SK-N-DZ (cell line): ENCODE measurements at regions not wholly inside any gene's neighbourhood (a gene's known extent, or its start where the extent isn't known, plus 50 kb on each side); places are given as distances from the start of the nearest gene placed in this dataset.
"Not testable (repeated sequence)": the region's sequence is repeated elsewhere in the genome, so short reads cannot be mapped to it uniquely, and the experiment has no call there.

Experiments used
- DNase-seq: peaks from one replicate; pipeline ENCODE4 v3.0.0-alpha.2; 2015; ENCODE audit warnings: low spot score

DNA sequence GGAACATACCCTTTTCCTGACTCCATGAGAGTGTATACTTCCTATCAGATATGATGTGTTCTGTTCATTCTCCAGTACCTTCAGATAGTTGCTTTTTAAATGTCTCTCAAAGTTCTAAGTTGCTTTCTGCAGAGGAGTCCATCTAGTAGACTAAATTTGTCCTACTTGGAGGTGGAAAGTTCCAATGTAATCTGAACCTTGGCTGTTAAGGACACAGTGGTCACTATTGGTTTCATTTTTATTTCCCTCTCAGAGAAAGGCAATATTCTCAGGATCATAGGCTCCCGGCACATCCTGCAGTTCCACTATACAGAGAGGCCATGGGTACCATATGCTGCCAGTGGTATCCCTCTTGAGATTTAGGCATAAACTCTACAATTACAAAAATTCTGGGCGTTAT lies 634.6 kb downstream of the LRRC70 start:
- DNase-seq, result no peak

DNA sequence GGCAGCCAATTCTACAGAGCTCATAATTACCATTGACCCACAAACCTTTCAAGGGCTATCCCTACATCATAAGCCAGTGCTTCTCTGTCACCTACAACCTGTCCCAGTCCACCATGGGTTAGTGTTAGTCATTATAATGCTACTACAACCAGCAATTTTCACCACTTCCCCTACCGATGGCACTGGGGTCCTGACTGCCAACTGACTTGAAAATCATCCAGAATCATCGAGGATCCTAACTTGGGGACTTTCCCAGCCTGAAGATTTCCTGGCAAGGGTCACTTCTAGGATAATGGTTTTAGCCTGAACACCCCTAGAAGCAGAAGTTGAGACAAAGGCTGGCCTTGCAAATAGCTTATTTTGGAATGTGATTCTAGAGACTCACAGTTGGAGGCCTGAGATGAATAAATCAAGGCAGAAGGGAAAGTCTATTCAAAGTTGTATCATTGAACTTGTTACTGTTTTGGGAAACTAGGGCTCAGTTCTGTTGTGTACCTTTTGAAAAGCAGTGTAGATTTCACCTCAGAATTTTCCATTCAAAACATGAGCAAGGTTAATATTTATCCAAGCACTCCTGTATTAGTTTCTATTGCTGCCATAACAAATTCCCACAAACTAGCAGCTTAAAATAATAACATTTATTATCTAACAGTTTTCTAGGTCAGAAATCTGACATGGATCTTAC lies 633.0 kb downstream of the LRRC70 start:
- DNase-seq, result no peak

DNA sequence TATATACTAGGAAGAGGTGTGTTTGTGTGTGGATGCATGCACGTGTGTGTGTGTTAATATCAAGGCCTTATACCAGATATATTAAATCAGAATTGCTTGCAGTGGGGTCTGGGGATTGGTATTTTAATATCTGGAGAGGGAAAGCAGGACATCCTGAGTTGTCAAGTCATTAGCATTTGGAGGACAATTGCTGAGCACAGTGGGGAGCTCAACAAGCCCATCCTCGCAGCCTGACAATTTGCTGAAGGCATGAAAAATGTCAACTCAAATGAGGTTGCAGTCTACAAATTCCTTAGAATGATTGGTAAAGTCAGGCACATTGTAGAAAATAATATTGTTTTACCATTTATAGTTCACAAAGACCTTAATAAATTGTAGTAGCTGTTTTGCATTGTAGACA lies 627.4 kb downstream of the LRRC70 start:
- no peak for DNase-seq

DNA sequence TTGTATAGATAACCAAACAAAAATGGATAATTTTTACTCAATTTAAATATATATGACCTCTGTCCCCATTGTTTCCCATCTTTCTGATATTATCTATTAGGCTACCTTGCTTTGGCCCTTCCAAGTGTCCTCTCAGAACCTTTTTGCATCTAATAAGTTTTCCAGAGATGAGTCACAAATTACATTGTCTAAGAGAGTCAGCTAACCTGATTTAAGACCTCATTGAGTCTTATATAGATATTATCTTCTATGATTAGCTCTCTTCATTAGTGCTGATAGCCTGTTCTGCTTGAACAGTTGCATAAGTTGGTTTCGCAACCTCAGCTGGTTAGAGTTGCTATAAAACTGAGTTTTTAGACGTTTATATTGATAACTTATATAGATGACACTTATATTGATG lies 623.1 kb downstream of the LRRC70 start:
- DNase-seq, result peak; percentile 51

DNA sequence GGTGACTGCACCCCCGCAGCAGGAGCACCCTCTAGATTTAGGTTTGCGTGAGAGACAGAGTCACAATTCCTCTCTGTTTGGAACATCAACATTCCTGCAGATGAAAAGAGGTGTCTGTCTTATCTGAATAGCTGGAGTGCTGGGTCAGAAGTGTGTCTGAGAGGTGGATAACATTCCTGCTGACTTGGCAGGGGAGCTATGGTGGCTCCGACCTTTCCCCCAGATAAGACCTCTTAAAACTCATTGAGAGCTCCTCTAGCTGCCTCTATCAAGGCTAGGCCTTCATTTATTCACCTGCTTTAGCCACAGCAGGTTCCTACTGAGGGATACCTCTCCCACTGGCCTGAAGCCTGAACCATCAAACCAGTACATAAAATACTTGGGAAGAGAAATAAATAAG lies 615.5 kb downstream of the LRRC70 start:
- DNase-seq, result no peak

DNA sequence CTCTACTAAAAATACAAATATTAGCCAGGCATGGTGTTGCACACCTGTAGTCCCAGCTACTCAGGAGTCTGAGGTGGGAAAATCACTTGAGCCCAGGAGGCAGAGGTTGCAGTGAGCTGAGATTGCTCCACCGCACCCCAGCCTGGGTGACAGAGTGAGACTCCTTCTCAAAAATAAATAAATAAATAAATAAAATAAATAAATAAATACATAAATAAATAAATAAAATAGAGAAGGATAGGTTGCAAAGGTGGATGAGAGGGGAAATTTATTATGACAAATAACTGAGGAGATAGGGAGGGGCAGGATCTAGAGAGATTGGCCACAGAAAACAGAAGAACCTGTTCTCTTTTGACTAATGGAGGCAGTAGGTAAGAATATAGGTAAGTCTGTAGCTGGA lies 601.6 kb downstream of the LRRC70 start:
- DNase-seq, result not testable (repeated sequence)

DNA sequence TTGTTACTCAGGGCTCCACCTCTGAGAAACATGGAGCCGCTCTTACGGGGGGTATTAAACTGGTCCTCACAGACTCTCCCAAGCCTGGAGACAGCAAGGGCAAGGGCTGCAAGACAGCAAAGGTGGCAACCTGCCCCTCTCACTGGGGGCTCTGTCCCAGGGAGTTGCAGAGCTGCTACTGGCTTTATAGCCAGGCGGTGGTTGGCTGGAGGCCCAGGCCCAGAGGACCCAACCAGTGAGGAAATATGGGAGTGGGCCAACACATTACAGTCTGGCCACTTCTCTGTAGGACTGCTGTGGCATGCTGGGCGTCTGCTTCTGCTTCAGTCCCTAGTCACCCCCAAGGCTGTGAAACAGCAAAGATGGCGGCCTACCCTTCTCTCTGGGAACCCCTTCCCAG lies 597.2 kb downstream of the LRRC70 start:
- DNase-seq, result no peak

DNA sequence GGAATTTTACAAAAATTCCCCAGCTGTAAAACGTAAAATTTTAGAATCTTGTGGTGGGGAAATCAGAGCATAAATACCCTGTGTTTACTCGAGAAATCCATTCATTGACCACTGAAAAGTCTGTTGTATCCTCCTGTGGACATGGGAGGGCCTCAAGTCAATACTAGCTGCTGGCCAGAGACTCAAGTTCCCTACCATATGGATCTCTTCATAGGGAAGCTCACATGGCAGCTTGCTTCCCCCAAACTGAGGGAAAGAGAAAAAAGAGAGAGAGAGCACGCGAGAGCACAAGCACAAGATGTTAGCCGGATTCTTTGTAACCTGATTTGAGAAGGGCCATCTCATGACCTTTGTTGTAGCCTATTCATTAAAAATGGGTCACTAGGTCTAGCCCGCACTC lies 591.9 kb downstream of the LRRC70 start:
- DNase-seq, result peak; percentile 15

DNA sequence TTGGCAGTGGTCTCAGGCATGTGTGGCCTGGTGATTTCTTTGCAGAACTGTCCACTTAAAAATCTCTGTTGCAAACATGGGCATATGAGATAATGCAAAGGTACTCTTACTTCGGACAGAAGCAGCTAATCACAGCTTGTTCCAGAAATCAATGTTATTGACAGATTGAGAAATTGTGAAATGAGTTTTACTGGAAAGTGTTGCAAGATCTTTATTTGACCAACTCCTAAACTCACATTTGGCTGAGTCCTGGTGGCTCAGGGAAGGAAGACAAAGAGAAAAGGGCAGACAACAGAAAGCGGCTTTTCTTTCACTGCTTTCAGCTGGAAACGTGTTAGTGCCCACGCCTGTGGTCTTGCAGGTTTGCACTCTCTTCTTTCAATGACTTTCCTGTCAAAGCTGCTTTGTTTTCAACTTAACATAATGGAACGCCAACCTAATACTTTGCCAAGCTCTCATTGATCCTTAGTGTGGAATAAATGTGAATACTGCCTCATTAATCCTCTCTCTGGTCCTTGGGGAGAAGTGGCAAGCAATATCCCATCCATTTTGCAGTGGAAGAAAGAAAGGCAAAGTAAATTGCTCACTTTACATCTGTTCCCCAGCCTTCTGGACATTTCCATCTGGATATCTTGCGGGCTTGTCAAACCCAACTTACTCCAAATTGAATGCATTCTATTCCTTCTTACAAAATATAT lies 586.4 kb downstream of the LRRC70 start:
- DNase-seq, result no peak

DNA sequence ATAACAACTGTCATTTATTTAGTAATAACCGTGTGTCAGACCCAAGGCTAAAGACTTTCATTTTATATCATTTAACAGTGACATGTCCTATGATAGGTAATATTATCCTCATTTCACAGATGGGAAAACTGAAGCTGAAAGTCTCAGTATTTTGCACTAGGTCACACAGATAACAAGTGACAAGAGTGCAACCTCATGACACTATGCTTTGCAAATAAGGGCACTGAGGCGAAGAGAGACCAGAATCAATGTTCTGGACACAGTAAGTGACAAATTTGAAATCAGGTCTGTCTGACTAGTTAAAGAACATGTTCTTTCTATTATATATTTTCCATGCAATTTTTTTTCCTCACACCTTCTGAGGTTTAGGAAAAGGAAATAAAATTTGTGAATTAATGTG lies 585.7 kb downstream of the LRRC70 start:
- no peak for DNase-seq

DNA sequence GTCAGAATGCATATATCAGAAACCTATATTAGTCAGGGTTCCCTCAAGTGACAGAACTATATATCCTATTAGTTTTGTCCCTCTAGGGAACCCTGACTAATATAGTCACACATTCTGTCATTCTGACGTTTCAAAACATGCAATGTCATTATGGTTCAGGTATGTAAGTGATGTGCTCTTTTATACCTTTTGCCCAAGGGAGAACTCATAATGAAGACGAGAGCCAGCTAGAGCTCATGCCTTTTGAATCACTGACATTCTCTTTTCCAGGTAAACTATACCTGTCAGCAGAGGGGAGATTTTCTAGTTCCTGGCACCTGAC lies 576.7 kb downstream of the LRRC70 start:
- DNase-seq, result no peak

DNA sequence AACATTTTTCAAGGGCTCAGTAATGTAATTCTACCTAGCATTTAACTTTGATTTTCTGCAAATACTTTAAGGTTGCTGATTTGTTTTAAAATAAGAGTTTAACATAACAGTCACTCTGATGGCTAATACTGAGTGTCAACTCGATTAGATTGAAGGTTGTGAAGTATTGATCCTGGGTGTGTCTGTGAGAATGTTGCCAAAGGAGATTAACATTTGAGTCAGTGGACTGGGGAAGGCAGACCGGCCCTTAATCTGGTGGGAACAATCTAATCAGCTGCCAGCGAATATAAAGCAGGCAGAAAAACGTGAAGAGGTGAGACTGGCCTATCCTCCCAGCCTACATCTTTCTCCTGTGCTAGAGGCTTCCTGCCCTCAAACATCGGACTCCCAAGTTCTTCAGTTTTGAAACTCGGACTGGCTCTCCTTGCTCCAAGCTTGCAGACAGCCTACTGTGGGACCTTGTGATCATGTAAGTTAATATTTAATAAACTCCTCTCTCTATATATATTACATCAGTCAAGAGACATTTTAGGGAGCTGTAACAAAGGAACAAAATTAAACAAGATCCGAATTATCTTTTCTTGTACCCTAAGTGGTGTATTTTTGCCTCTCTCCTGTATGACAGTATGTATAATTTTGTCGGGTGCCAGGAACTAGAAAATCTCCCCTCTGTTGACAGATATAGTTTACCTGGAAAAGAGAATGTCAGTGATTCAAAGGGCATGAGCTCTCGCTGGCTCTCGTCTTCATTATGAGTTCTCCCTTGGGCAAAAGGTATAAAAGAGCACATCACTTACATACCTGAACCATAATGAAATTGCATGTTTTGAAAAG lies 576.1 kb downstream of the LRRC70 start:
- no peak for DNase-seq

DNA sequence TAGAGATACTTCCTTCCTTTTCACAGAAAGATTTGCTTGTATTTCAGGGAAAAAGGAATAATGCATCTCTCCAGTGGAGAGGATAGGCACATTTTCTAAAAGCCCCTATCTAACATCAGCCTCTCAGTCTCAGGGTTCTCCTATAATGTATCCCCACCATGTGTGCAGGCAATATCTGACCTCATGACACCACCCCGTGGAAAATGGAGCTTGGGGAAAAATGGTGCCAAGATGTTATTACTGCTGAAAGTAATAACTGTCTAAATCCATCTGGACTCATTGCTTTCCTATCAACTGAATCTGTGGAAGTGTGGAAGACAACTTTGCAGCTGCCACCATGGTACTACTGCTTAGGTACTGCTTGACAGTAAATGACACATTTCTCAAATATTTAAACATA lies 574.3 kb downstream of the LRRC70 start:
- DNase-seq, result no peak

DNA sequence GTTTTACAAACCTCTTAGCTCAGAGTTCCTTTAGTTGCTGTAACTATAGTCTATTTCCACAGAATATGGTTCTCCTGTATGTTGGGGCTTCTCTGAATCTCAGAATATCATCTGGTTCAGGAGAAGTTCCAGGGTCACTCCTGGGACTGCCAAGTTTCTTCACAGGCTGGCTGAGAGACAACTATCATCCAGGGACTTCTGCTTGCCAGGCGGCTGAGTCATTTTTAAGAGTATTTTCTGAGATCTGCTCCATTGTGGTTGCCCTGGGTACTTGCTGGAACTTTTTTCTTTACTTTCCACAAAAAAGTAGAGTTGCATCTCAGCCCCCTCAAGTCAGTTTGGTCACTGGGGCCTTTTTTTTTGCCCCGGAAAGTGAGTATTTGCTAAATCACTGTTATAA lies 566.5 kb downstream of the LRRC70 start:
- no peak for DNase-seq

DNA sequence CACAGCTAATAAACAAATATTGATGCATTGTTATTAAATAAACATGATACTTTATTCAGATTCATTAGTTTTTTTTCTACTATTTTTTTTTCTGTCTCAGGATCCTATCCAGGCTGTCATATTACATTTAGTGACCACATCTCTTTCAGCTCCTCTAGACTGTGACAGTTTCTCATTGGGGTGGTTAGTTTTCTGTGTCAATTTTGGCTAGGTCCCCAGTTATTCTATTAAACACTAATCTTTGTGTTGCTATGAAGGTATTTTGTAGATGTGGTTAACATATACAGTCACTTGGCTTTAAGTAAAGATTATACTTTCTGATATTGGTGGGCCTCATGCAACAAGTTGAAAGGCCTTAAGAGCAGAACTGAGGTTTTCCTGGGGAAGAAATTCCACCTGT lies 563.0 kb downstream of the LRRC70 start:
- DNase-seq, result no peak

DNA sequence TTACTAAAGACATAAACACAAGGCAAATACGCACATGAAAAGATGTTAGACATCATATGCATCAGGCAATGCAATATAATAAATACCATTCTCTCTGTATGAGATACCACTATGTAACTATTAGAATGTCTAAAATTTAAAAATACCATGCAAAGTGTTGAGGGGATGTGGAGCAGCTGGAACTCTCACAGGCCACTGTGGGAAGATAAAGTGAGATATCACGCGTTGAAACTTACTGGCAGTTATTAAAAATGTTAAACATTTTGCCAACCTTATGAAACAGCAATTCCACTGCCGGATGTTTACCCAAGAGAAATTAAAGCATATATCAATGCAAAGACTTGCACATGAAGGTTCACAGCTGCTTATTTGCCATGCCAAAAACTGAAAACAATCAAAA lies 556.7 kb downstream of the LRRC70 start:
- DNase-seq, result no peak

DNA sequence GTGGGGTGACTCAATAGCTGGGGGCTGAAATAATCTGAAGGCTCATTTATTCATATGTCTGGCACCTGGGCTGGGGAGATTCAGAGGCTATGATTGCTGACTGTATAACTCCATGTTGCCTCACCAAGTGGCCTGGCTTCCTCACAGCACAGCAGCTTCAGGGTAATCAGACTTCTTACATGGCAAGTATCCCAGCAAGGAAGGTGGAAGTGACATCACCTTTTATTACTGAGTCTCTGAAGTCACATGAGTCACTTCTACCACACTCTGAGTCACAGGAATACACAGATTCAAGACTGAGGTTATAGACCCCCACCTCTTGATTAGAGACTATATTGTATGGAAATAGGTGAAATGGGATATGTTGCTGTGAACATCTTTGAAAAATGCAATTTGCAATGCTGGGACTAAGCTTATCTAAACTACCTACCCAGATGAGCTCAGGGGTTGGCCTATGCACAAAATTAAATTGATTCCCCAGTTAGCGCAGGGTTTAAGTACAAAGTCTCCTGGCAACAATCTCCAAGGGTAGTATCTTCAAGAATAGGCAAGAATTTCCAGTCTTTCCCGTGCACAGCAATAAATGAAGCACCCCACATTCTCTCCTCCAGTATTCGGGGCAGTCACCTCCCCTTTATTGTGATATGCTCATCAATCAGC lies 553.1 kb downstream of the LRRC70 start:
- DNase-seq, result no peak

DNA sequence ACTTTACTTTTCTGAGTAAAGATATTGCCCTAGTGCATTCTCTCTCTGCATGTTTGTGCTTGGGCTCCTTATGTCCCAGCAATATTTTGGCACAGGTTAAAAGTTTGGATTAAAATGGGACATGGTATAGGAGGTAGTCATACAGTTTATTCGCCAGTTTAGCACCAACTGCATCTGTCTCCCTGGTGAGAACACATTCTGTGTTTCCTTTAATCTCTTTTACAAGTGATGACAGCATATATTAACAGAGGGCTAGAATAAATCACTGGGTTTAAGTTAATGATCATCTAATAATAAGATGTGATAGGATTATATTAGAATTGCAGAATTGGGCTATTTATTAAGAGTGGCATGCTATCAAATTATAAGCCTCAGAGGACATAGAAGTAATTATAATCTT lies 550.1 kb downstream of the LRRC70 start:
- DNase-seq, result no peak

DNA sequence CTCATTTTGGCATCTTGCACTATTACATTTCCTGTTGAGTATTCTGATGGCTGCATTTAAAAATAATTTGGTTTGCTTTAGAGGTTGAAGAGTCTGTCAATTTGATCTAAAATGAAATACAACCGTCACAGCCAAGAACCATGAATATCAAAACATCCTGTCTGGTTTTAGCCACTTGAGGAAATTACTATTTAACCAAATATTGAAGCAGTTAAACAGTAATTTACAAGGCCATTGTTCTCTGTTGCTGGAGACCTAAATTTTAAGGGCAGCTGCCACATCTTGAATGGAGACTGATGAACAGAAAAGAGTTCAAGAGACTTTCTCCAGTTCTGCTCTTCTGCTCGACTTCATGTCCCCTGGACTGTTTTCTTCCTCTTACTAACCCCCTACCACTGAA lies 549.4 kb downstream of the LRRC70 start:
- no peak for DNase-seq

DNA sequence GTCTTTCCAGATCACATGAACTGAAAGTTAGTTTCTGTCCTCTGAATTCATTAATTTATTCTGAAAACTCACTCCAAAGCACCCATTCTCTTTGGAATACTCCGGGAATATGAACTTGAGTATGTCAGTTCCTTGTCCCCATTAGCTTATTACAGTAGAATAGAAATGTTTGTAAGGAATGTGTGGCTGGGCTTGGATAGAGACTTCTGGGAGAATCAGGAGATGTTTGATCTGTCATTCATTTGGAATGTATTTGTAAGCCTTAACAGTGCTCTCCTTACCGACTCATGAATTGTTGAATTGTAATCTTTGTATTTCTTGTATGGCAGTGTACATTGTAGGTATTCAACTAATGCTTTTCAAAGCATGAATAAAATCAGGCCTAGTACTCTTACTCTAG lies 548.4 kb downstream of the LRRC70 start:
- DNase-seq, result no peak

DNA sequence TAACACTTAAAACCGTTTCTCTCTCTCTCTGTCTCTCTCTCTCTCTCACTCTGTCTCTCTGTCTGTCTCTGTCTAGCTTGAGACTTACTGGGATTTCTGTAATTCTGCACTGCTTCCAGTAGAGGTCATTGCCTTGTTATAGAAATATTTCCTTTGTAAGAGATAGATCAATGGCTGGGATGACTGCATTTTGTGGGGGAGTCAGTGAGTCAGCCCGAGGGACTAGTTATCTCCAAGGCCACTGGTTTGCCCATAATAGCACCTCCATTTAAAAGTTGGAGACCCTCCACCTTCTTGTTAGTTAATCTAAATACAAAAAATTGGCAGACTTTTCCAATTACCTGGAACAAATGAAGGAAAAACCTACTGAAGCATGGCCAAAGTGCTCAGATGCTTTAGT lies 547.2 kb downstream of the LRRC70 start:
- peak; percentile 28 for DNase-seq

DNA sequence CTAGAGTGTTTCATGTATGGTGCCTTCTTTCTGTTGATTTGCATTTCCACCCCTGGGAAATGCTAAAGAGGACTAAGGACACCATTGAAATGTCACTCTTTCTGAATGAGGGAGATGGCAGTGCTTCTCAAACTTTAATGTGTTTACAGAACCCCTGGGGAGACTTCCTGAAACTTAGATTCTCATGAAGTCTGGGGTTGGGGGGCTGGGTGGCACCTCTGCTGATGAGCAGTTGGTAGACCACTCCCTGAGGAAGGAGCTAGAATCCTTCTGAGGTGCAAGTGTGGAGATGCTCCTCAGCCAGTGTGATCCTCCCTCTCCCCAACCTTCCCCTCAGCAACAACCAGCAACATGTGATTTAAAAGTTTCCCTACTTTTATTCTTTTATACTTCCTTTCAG lies 546.8 kb downstream of the LRRC70 start:
- no peak for DNase-seq
